Omental fat pad (tissue), 3 donors: ENCODE measurements at regions not wholly inside any gene's neighbourhood (a gene's known extent, or its start where the extent isn't known, plus 50 kb on each side); places are given as distances from the start of the nearest gene placed in this dataset.

Experiments used
- ATAC-seq: fragments of 150-250 bp; one replicate; pipeline ENCODE4 v1.9.1; 2016; ENCODE audit warnings: mild to moderate bottlenecking, moderate library complexity; ENCODE audit not compliant: low FRiP score
- DNase-seq: peaks from one replicate; pipeline ENCODE4 v3.0.0-alpha.2; 2019; ENCODE audit warnings: low spot score
- TF ChIP-seq, protein P1 (sequence below), 3 donors: fragments of 450-650 bp; IDR thresholded peaks; one replicate each; pipeline ENCODE4 v1.5.1; 2016 to 2017; ENCODE audit warnings: antibody characterized with exemption in 3 of 3, mild to moderate bottlenecking in 3 of 3, moderate library complexity in 2 of 3

DNA sequence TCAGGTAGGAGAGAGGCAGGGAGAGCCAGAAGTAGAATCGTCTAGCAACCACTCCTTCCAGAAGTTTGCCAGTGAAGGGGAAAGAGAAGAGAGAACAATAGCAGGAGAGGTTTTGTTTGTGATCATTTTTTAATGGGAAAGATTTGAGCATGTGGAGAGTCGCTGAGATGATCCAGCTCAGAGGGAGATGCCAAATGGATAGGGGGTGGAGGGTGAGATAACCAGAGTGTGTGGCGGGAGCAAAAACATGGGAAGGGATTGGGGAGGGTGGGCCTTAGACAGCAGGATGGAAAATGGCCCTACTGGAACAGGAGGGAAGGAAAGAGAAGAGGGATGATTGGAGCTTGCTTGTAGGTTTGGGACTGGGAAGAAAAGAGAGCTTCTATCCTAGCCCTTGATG is 269.8 kb downstream of the GLI2 start:
- DNase-seq = no peak
- ATAC-seq = no peak
- TF ChIP-seq, protein P1, sequence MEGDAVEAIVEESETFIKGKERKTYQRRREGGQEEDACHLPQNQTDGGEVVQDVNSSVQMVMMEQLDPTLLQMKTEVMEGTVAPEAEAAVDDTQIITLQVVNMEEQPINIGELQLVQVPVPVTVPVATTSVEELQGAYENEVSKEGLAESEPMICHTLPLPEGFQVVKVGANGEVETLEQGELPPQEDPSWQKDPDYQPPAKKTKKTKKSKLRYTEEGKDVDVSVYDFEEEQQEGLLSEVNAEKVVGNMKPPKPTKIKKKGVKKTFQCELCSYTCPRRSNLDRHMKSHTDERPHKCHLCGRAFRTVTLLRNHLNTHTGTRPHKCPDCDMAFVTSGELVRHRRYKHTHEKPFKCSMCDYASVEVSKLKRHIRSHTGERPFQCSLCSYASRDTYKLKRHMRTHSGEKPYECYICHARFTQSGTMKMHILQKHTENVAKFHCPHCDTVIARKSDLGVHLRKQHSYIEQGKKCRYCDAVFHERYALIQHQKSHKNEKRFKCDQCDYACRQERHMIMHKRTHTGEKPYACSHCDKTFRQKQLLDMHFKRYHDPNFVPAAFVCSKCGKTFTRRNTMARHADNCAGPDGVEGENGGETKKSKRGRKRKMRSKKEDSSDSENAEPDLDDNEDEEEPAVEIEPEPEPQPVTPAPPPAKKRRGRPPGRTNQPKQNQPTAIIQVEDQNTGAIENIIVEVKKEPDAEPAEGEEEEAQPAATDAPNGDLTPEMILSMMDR (IDR thresholded peaks at IDR 0.05) = no peak

DNA sequence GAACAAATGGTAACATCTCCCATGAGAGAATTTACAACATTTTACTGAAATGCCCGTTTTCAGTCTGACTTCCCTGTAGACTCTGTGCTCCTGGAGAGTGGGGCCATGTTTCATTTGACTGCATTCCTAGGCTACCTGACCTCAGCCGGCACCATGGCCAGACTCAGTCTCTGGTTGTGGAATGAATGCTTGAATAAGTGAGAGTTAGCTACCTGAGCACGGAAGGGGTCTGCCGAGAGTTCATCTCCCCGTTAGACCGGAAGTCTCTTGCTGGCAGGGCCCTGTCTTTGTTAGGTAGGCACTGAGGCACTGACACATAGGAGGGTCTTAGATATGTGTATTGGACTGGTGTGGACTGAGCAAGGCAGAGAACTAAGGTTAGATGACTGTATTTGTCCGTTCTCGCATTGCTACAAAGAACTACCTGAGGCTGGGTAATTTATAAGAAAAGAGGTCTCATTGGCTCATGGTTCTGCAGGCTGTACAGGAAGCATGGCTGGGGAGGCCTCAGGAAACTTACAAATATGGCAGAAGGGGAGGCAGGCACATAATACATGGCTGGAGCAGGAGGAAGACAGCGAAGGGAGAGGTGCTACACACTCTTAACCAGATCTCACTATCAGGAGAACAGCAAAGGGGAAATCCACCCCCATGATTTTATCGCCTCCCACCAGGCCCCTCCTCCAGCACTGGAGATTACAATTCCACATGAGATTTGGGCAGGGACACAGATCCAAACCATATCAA is 271.2 kb downstream of the GLI2 start:
- TF ChIP-seq, protein P1 (IDR thresholded peaks at IDR 0.05) = no peak
- DNase-seq (no peak), ATAC-seq (no peak)

DNA sequence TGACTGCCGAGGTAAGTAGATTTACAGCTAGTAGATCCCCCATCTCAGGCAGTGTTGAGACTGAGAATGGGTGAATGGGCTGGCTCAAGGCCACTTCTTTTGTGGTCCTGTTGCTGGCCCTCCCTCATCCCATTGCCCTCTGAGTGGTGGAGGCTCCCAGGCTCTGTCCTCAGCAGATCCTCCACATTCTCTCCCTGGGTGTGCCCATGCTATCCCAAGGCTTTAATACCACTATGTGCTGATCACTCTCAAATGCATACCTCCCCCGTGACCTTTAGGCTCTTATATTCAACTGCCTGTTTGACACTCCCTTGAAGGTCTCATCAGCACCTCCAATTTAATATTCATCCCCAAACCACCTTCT is 271.8 kb downstream of the GLI2 start:
- ATAC-seq = no peak
- no peak for DNase-seq
- TF ChIP-seq, protein P1 (IDR thresholded peaks at IDR 0.05) = no peak

DNA sequence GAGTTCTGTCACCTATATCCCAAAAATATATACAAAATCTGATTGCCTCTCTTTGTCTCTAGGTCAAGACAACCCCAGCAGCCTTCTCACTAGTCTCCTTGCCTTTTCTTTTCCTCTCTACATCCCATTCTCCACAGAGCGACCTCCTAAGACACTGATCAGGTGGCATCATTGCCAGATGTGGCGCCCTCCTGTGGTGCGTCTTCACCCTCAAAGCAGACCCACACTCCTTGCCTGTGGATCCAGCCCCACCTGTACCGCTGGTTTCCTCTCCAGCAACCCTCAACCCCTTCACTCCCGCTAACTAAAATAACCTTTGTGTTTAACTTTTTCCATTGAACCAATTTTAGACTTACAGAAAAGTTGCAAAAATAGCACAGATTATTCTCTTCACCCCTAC is 273.3 kb downstream of the GLI2 start:
- ATAC-seq (no peak), DNase-seq (no peak)
- TF ChIP-seq, protein P1 (IDR thresholded peaks at IDR 0.05) = no peak

DNA sequence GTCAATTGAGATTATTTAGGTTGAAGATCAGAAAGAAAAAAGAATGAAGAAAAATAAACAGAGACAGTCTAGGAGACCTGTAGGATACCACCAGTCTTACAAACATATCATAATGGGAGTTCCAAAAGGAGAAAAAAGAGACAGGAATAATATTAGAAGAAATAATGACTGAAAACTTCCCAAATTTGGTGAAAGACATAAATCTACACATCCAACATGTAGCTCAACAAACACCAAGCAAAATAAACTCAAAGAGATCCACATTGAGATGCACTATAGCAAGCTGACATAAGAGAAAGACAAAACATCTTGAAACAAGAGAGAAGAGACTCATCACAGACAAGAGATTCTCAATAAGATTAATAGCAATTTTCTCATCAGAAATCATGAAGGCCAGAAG is 274.0 kb downstream of the TFCP2L1 start:
- DNase-seq = no peak
- TF ChIP-seq, protein P1 (IDR thresholded peaks at IDR 0.05) = no peak
- ATAC-seq = no peak

DNA sequence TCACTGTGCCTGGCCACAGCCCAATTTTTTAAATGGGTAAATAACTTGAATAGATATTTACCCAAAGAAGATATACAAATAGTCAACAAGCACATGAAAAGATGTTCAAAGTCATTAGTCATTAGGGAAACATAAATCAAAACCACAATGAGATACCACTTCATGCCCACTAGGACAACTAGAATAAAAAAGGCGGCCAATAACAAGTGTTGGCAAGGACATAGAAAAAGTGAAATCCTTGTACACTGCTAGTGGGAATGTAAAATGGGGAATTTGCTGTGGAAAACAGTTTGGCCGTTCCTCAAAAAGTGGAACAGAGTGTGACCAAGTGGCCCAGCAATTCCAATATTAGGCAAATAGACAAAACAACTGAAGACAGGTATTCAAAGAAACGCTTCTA is 270.1 kb downstream of the TFCP2L1 start:
- no peak for DNase-seq
- no peak for ATAC-seq

More for the DNA sequence above, 270.1 kb downstream of the TFCP2L1 start:
- TF ChIP-seq, protein P1 (IDR thresholded peaks at IDR 0.05) = no peak
